SJSA1 (cell line): ENCODE measurements at regions not wholly inside any gene's neighbourhood (a gene's known extent, or its start where the extent isn't known, plus 50 kb on each side); places are given as distances from the start of the nearest gene placed in this dataset.
"Not testable (repeated sequence)": the region's sequence is repeated elsewhere in the genome, so short reads cannot be mapped to it uniquely, and the experiment has no call there.

Source experiments
- DNase-seq, 2 experiments: peaks; one replicate each; pipeline ENCODE4 v3.0.0-alpha.2; 2015 to 2020; ENCODE audit warnings: low spot score in 2 of 2, low read depth in 1 of 2
- H3K27ac ChIP-seq: fragments of 250-450 bp; sonication (Bioruptor Pico); 2 replicates; pipeline ENCODE4 v1.5.1; 2020; ENCODE audit warnings: mild to moderate bottlenecking, moderate library complexity
- H3K27me3 ChIP-seq: fragments of 250-450 bp; sonication (Bioruptor Pico); replicated peaks from 2 replicates; pipeline ENCODE4 v1.5.1; 2020; ENCODE audit warnings: mild to moderate bottlenecking, moderate library complexity
- H3K36me3 ChIP-seq: fragments of 250-450 bp; sonication (Bioruptor Pico); 2 replicates; pipeline ENCODE4 v1.5.1; 2020; ENCODE audit warnings: mild to moderate bottlenecking
- H3K4me1 ChIP-seq: fragments of 250-450 bp; sonication (Bioruptor Pico); replicated peaks from 2 replicates; pipeline ENCODE4 v1.6.1; 2021; ENCODE audit warnings: mild to moderate bottlenecking
- H3K4me3 ChIP-seq: fragments of 250-450 bp; sonication (Bioruptor Pico); 2 replicates; pipeline ENCODE4 v1.5.1; 2020; ENCODE audit warnings: mild to moderate bottlenecking
- H3K9me3 ChIP-seq: fragments of 250-450 bp; sonication (Bioruptor Pico); replicated peaks from 2 replicates; pipeline ENCODE4 v1.5.1; 2020; ENCODE audit warnings: mild to moderate bottlenecking

DNA sequence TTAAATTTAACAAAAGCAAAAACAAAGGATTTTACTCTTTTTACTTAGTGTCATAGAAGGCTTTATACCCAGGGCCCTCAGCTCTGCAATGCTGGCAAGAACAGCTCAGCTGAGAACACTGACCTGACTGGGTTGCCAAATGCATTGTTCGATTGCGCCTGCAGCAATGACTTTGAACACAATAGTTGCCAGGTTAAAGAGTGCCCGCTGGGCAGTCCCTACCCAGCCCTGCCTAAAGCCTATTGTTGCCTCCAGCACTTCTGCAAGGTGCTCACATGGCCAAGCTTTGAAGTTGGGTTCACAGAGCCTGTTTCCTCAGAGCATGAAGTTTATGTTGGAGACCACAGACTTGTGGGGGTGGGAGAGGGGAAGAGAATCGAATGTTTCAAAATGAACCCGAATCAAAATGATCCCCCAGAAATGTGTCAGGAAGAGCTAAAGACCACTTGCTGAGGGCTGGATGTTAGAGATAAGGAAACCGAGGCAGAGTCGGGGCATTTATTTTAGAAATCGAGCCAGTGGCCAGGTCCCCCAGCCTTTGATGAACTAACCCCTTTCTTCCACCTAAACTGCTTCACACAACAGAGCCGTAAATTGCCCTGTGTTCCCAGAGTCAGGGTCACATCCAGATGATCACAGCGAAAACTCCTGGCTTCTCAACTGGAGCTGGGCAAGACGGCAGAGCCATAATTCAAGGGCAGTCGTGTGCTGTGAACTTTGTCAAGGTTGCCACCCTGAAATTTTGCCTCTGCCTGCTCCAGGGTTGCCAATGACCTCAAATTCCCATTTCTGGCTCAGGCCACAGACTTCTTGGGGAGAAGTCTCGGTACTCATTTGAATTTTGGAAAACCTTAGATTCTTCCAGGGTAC is 55.0 kb downstream of the FOXA2 start:
- Histone ChIP-seq H3K4me1 (no peaks in the 10 kb centered on the region), H3K27ac (no peak overlapping the region), H3K9me3 (no peaks in the 10 kb centered on the region), H3K36me3 (no peaks in the 10 kb centered on the region), H3K27me3 (no peaks in the 10 kb centered on the region), H3K4me3 (no peak overlapping the region)
- DNase-seq: no peak

DNA sequence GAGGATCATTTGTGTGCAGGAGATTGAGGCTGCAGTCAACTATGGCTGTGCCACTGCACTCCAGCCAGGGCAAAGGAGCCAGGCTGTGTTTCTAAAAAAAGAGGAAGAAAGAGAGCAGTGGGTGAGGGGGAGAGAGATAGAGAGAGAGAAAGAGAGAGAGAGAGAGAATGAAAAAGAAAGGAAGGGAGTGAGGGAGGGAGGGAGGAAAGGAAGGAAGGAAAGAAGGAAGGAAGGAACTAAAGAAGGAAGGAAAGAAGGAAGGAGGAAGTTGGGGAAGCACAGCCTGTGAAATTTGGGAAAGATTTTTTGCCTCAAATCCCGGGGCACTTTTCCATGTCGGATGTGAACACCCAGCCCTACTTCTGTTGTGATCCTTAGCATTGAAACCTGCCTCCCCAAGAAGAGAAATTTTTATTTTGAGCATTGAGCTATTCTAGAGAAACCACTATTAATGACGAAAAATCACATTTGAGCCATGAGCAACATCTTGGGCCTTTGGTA is 57.8 kb downstream of the FOXA2 start:
- DNase-seq: no peak
- H3K9me3 ChIP-seq: no peaks in the 10 kb centered on the region
- no peak overlapping the region for H3K4me3 ChIP-seq
- no peaks in the 10 kb centered on the region for H3K4me1 ChIP-seq
- no peaks in the 10 kb centered on the region for H3K36me3 ChIP-seq
- no peaks in the 10 kb centered on the region for H3K27me3 ChIP-seq
- H3K27ac ChIP-seq: no peak overlapping the region

DNA sequence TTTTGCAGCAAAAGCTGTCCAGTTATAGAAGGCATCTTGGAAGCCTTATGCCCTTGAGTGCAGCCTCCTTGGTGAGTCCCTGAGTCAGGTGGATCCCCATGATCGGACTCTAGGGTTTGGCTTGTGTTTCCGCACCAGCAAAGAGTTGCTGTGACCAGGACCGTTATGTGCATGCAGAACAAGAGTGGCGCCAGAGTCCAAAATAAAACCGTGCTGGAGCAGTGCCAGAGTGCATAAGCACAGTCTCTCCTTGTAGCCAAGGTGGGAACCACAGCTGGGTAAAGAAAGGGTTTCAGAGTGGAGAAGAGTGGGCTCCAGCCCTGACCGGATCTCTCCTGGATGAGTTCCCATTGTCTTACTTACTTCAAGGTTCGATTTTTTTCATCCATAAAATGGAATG is 58.6 kb downstream of the FOXA2 start:
- no peak overlapping the region for H3K27ac ChIP-seq
- H3K4me3 ChIP-seq: no peak overlapping the region
- H3K36me3 ChIP-seq: no peaks in the 10 kb centered on the region
- no peaks in the 10 kb centered on the region for H3K27me3 ChIP-seq
- no peaks in the 10 kb centered on the region for H3K9me3 ChIP-seq
- no peak for DNase-seq
- H3K4me1 ChIP-seq: no peaks in the 10 kb centered on the region

DNA sequence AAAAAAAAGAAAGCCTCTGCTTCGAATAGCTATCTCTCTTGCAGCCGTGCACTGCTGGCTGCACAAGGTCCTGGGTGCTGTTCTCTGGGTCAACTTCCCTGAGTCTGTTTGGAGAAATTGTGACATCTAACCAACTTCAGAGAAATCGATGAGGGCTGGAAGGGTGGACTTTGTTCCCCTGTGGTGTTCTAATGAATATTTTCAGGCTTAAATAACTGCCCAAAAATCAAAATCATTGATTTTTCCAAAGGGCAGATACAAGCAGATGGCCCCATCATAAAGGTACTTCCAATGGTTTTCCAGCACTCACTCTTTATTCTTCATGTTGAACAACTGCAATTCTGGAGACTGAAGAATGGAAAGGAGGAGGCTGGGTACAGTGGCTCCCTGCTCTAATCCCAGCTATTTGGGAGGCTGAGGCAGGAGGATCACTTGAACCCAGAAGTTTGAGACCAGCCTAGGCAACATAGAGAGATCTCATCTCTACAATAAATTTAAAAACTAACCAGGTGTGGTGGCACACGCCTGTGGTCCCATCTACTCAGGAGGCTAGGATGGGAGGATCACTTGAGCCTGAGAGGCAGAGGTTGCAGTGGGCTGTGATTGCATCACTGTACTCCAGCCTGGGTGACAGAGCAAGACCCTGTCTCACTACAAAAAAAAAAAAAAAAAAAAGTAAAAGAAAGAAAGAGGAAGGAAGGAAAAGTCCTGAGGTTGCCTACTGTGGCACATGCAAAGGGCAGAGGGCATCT is 59.1 kb downstream of the FOXA2 start:
- DNase-seq: no peak
- Histone ChIP-seq H3K27me3 (no peaks in the 10 kb centered on the region), H3K9me3 (no peaks in the 10 kb centered on the region), H3K36me3 (no peaks in the 10 kb centered on the region), H3K27ac (no peak overlapping the region), H3K4me3 (no peak overlapping the region), H3K4me1 (no peaks in the 10 kb centered on the region)

DNA sequence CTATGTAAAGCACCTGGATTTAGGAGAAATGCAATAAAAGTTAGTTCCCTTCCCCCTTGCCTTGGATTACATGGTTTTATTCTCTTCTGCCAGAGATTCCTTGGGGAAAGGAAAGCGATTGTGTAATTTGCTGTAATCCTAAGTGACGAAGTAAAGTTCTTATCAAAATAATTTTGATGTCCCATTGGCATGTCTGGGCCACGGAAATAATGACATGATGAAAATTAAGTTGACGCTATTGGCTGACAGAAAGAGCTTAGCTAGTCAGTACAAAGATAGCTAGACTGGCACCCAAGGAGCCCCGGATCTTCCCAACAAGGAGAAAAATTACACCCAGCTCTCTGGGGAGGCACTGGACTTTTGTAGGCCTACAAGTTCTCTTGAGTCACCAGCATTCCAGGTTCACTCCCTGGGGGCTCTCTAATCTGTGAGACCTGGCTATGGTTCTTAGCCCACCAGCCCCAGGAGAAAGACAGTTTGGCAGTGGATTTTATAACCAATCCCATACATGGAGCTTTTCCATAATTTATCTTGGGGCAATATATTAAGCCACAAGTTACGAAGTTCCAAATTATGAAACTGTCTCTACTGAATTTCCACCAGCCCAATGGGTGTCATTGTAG is 59.9 kb downstream of the FOXA2 start:
- no peak for DNase-seq
- H3K36me3 ChIP-seq: no peaks in the 10 kb centered on the region

DNA sequence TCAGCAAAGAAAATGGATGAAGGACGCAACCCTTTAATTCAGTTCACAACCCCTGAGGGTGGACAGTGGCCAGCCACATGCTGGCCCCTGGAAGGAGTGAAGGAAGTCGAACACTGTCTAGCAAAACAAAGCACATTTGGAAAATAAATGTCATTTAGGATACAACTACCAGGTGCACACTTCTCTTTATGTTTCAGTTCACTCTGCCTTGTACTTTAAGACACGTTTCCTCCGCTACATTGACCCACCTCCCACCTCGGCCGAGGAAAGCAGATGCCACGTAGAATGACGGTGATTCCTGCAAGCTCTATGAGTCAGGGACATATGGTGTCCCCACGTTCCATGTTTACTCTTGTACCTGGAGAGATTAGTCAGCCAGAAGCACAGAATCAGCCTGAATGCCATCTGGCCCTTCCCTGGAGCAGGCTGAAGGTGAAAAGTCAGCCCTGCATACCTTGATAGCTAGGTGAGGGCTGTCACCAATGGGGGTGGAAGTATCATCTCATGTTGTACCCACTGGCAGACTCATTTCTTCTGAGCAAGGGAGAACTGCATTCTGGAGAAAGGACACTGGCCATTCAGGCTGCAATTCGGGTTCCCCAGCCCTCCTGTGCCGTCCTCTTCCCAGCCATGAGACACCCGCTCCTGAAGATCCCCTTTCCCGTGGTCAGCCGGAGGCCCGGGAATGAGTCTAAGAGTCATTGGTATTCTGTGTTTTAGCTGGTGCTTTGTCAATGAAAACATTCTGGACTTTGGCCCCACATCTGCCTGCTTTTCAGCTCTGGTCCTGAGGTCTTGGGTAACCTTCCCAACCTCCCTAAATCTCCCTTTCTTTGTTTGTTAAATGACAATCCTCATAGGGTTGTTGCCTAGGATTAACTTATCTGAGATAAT is 60.6 kb downstream of the FOXA2 start:
- Histone ChIP-seq H3K4me3 (no peak overlapping the region), H3K27me3 (no peaks in the 10 kb centered on the region), H3K27ac (no peak overlapping the region), H3K9me3 (no peaks in the 10 kb centered on the region), H3K4me1 (no peaks in the 10 kb centered on the region), H3K36me3 (no peaks in the 10 kb centered on the region)
- no peak for DNase-seq

More for the DNA sequence above, 59.9 kb downstream of the FOXA2 start:
- H3K27ac ChIP-seq: no peak overlapping the region
- no peak overlapping the region for H3K4me3 ChIP-seq
- H3K9me3 ChIP-seq: no peaks in the 10 kb centered on the region
- H3K4me1 ChIP-seq: no peaks in the 10 kb centered on the region
- no peaks in the 10 kb centered on the region for H3K27me3 ChIP-seq

DNA sequence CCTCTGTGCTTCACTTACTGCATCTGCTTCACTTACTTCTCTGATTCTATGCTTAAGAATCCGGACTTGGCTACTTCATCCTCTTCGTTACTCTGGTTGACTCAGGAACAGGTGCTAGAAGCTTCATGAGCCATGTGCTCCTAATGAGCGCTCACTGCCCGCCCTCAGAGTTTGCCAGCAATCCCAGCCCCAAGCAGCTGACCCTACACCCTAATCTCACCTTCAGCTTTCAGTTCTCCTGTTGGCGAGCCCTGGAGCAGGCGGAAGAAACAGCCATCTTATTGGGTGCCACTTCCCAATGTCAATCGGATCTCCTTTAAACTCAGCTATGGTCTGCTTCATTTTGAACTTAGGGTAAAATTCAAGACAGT is 61.3 kb downstream of the FOXA2 start:
- no peaks in the 10 kb centered on the region for H3K9me3 ChIP-seq
- no peak overlapping the region for H3K27ac ChIP-seq
- H3K4me3 ChIP-seq: no peak overlapping the region
- DNase-seq: no peak
- H3K27me3 ChIP-seq: no peaks in the 10 kb centered on the region
- H3K36me3 ChIP-seq: no peaks in the 10 kb centered on the region
- no peaks in the 10 kb centered on the region for H3K4me1 ChIP-seq

DNA sequence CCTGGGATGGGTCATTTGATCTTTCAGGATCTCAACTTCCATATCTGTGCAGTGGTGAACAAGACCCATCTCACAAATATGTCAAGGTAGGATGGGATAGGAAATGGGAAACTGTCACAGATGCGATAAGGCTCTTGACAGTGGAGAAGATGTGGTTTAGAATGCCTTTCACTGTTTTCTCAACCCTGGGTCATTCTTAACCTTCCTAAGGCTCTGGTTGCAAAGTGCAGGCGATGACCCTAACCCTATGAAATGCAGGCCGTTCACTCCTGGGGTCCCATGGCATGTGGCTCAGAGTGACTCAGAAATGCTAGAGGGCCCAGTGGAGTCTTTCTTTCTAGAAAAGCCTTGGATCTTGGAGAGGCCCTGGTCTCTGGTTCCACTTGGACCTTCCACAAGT is 61.7 kb downstream of the FOXA2 start:
- Histone ChIP-seq H3K36me3 (no peaks in the 10 kb centered on the region), H3K9me3 (no peaks in the 10 kb centered on the region), H3K4me3 (no peak overlapping the region), H3K4me1 (no peaks in the 10 kb centered on the region), H3K27me3 (no peaks in the 10 kb centered on the region), H3K27ac (no peak overlapping the region)
- DNase-seq: no peak

DNA sequence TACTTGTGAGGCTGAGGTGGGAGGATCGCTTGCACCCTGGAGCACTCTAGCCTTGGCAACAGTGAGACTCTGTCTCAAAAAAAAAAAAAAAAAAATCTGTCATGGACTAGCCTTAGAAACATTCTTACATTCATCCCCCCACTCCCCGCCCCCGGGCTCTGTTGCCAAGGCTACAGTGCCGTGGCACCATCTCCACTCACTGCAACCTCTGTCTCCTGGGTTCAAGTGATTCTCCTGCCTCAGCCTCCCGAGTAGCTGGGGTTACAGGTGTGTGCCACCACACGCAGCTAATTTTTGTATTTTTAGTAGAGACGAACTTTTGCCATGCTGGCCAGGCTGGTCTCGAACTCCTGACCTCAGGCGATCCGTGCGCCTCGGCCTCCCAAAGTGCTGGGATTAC is 62.4 kb downstream of the FOXA2 start:
- H3K4me3 ChIP-seq, H3K4me1 ChIP-seq, DNase-seq, H3K9me3 ChIP-seq, H3K27me3 ChIP-seq, H3K36me3 ChIP-seq, H3K27ac ChIP-seq: not testable (repeated sequence)

DNA sequence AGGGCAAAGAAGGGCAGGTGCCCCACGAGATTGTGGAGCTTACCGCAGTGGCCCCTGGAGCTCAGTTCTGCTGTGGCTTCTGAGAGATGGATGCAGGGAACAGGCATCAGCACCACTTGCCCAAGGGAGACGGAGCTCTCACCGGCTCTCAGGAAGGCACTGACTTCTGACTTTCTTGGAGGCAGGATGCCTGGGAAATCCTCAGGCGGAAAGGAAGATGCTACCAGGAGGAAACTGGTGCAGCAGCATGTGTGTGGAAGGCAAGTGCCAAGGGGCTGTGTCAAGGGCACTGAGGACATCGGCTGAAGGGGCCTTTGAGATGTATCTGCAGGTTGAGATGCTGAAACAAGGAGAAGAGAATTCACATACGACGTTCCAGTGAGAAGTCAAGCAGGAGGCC is 64.0 kb downstream of the FOXA2 start:
- Histone ChIP-seq H3K36me3 (no peaks in the 10 kb centered on the region), H3K27me3 (no peaks in the 10 kb centered on the region), H3K4me3 (no peak overlapping the region), H3K27ac (no peak overlapping the region), H3K4me1 (no peaks in the 10 kb centered on the region), H3K9me3 (no peaks in the 10 kb centered on the region)
- no peak for DNase-seq

DNA sequence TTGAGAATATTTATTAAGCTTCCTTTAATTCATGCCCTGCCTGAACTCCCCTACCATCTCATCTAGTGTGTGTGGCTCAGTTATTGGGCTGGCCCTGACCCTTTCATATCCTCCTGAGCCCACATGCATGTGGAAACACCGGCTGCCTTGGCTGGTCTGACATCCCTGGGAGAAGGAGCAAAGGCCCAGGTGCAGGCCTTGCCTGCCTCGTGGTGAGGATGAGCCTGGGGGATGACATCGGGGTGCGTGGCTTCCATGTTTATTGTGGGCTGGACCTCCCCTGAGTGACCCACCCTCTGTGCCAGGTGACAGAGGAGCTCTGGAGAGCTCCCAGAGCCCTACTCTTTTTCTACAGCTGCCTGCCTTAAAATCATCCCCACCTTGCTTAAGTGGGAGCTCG is 69.1 kb downstream of the FOXA2 start:
- Histone ChIP-seq H3K27ac (no peak overlapping the region), H3K27me3 (no peaks in the 10 kb centered on the region), H3K4me1 (peaks cover 18% of the 10 kb centered on the region), H3K9me3 (no peaks in the 10 kb centered on the region), H3K4me3 (no peak overlapping the region), H3K36me3 (no peaks in the 10 kb centered on the region)
- DNase-seq: no peak

DNA sequence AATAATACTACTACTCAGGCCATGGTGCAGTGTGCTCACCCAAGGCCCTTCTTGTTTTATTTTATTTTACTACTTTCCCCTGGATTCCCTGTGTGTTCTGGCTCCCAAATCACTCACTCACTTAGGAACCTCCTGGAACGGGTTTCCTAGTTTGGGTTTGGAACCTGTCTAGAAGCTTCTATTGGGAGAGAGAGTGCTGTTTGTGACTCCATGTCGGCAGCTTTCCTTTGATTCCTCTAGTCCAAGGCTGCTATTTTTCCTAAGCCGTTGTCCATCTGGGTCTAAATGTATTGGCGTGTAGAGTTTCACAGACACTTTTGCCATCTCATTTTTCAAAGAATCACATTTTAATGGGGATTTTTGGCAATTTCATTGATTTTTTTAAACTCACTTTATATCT is 70.8 kb downstream of the FOXA2 start:
- H3K27ac ChIP-seq: no peak overlapping the region
- DNase-seq: no peak
- H3K36me3 ChIP-seq: no peaks in the 10 kb centered on the region
- no peaks in the 10 kb centered on the region for H3K9me3 ChIP-seq
- no peak overlapping the region for H3K4me3 ChIP-seq
- H3K4me1 ChIP-seq: peaks cover 18% of the 10 kb centered on the region
- H3K27me3 ChIP-seq: no peaks in the 10 kb centered on the region

DNA sequence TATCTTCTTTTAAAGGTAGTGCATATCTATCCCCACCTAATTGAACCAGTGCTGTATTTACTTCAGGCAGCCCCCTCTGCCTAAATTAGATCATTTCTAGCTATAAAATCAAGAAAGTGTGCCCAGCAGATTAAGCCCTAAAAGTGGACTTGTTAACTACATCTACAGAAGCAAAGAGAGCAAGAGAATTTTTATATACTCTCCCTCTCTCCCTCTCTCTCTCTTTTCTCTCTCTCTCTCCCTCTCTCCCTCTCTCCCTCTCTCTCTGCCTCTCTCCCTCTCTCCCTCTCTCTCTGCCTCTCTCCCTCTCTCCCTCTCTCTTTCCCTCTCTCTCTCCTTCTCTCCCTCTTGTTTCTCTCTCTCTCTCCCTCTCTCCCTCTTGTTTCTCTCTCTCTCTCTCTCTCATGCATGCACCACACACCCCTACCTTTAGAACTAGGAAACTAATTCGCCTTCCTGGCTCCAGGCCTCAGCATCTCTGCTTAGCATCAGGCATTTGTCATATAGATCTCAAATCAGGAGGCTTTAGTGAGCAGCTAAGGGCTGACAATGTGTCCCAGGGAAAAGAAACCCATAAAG is 71.4 kb downstream of the FOXA2 start:
- Histone ChIP-seq H3K27ac (no peak overlapping the region), H3K4me3 (no peak overlapping the region), H3K36me3 (no peaks in the 10 kb centered on the region), H3K4me1 (peaks cover 18% of the 10 kb centered on the region), H3K9me3 (no peaks in the 10 kb centered on the region), H3K27me3 (no peaks in the 10 kb centered on the region)
- DNase-seq: no peak
